ENCODE measurements at regions not wholly inside any gene's neighbourhood (a gene's known extent, or its start where the extent isn't known, plus 50 kb on each side); places are given as distances from the start of the nearest gene placed in this dataset.

- H3K27ac Mint-ChIP-seq (ENCODE audit: unreplicated experiment): no peak overlapping the region
- H3K9me3 Mint-ChIP-seq (ENCODE audit: unreplicated experiment): no peaks in the 10 kb centered on the region
- no peak overlapping the region for H3K4me3 Mint-ChIP-seq (ENCODE audit: unreplicated experiment)
- DNase-seq (ENCODE audit: low spot score): no peak
- no peak for TF ChIP-seq CTCF (IDR thresholded peaks at IDR 0.05; ENCODE audit: unreplicated experiment)
- H3K36me3 Mint-ChIP-seq (ENCODE audit: low read depth, unreplicated experiment): no peaks in the 10 kb centered on the region
- H3K4me1 Mint-ChIP-seq (ENCODE audit: unreplicated experiment): peaks cover 9% of the 10 kb centered on the region
- H3K27me3 Mint-ChIP-seq (ENCODE audit: unreplicated experiment): no peaks in the 10 kb centered on the region
Measured at GRCh38 chr5:133850811-133851210, 117.6 kb downstream of the C5orf15 start.

GRCh38 chr5:133849116-133849515 lies 119.3 kb downstream of the C5orf15 start:
- no peak for TF ChIP-seq CTCF (IDR thresholded peaks at IDR 0.05; ENCODE audit: unreplicated experiment)
- Mint-ChIP-seq H3K4me3 (ENCODE audit: unreplicated experiment) (no peak overlapping the region), H3K9me3 (ENCODE audit: unreplicated experiment) (no peaks in the 10 kb centered on the region), H3K27ac (ENCODE audit: unreplicated experiment) (no peak overlapping the region), H3K4me1 (ENCODE audit: unreplicated experiment) (peaks cover 9% of the 10 kb centered on the region), H3K36me3 (ENCODE audit: low read depth, unreplicated experiment) (no peaks in the 10 kb centered on the region), H3K27me3 (ENCODE audit: unreplicated experiment) (no peaks in the 10 kb centered on the region)
- no peak for DNase-seq (ENCODE audit: low spot score)

- peaks cover 2% of the 10 kb centered on the region for H3K27me3 Mint-ChIP-seq (ENCODE audit: unreplicated experiment)
- peaks cover 7% of the 10 kb centered on the region for H3K4me1 Mint-ChIP-seq (ENCODE audit: unreplicated experiment)
- H3K9me3 Mint-ChIP-seq (ENCODE audit: unreplicated experiment): no peaks in the 10 kb centered on the region
- no peaks in the 10 kb centered on the region for H3K36me3 Mint-ChIP-seq (ENCODE audit: low read depth, unreplicated experiment)
- H3K4me3 Mint-ChIP-seq (ENCODE audit: unreplicated experiment): no peak overlapping the region
- no peak overlapping the region for H3K27ac Mint-ChIP-seq (ENCODE audit: unreplicated experiment)
- TF ChIP-seq CTCF (IDR thresholded peaks at IDR 0.05; ENCODE audit: unreplicated experiment): no peak
- DNase-seq (ENCODE audit: low spot score): no peak
Measured at GRCh38 chr5:133848341-133848811, 120.0 kb downstream of the C5orf15 start.

- Mint-ChIP-seq H3K27me3 (ENCODE audit: unreplicated experiment) (peaks cover 2% of the 10 kb centered on the region), H3K36me3 (ENCODE audit: low read depth, unreplicated experiment) (no peaks in the 10 kb centered on the region), H3K9me3 (ENCODE audit: unreplicated experiment) (no peaks in the 10 kb centered on the region), H3K4me1 (ENCODE audit: unreplicated experiment) (peaks cover 7% of the 10 kb centered on the region), H3K4me3 (ENCODE audit: unreplicated experiment) (no peak overlapping the region), H3K27ac (ENCODE audit: unreplicated experiment) (no peak overlapping the region)
- DNase-seq (ENCODE audit: low spot score): no peak
- no peak for TF ChIP-seq CTCF (IDR thresholded peaks at IDR 0.05; ENCODE audit: unreplicated experiment)
Measured at GRCh38 chr5:133847886-133848285, 120.5 kb downstream of the C5orf15 start.

- H3K9me3 Mint-ChIP-seq (ENCODE audit: unreplicated experiment): no peaks in the 10 kb centered on the region
- DNase-seq (ENCODE audit: low spot score): no peak
- H3K27ac Mint-ChIP-seq (ENCODE audit: unreplicated experiment): no peak overlapping the region
- no peaks in the 10 kb centered on the region for H3K36me3 Mint-ChIP-seq (ENCODE audit: low read depth, unreplicated experiment)
- H3K4me1 Mint-ChIP-seq (ENCODE audit: unreplicated experiment): peaks cover 7% of the 10 kb centered on the region
- no peak for TF ChIP-seq CTCF (IDR thresholded peaks at IDR 0.05; ENCODE audit: unreplicated experiment)
- peaks cover 2% of the 10 kb centered on the region for H3K27me3 Mint-ChIP-seq (ENCODE audit: unreplicated experiment)
- H3K4me3 Mint-ChIP-seq (ENCODE audit: unreplicated experiment): no peak overlapping the region
Measured at GRCh38 chr5:133847301-133847700, 121.1 kb downstream of the C5orf15 start.
